Heart left ventricle (tissue), 13 donors: ENCODE measurements at regions not wholly inside any gene's neighbourhood (a gene's known extent, or its start where the extent isn't known, plus 50 kb on each side); places are given as distances from the start of the nearest gene placed in this dataset.

Experiments used
- POLR2A ChIP-seq, 2 donors: fragments of 450-650 bp; IDR thresholded peaks; one replicate each; pipeline ENCODE4 v1.6.1; 2017; ENCODE audit warnings: antibody characterized with exemption in 2 of 2, mild to moderate bottlenecking in 2 of 2, moderate library complexity in 2 of 2
- TF ChIP-seq, protein P1 (sequence below), 12 donors: fragments of 200-600 bp; sonication (generic) in 4 of 12; IDR thresholded peaks; one replicate each; pipeline versions ENCODE4 v1.5.0 to v1.8.0; 2018 to 2022; ENCODE audit warnings: antibody characterized with exemption in 12 of 12, mild to moderate bottlenecking in 5 of 12
- donor health status: ischemic (EF 13 %, LVEDD 7.1; RV severe dilation, severe dysfunction).
- donor health status: DM: no; HTN: yes; CAD: no.
- donor health status: DM: no; HTN: no; CAD: no.
- donor health status: ischemic (EF 25% LVEDD 6.9; RV normal size, moderate dysfunction).
- donor health status: ischemic (EF 25% LVEDD 5.7; RV mildly dilated, moderate dysfunction).
- donor health status: ischemic (EF 35%, LVEDD 5.7; RV mildly dilated, moderate dysfunction).
- donor health status: nonischemic (EF 11% LVEDD 7.7; RV severe dilation, severe dysfunction).
- donor health status: DM: yes; HTN: yes; CAD: no.
- donor health status: PGD.
- donor health status: ischemic (EF 29% LVEDD 5.4; RV normal size, mild dysfunction).
- donor health status: nonischemic (EF 23%, LVEDD 6.1; RV moderate dilation, normal function).

DNA sequence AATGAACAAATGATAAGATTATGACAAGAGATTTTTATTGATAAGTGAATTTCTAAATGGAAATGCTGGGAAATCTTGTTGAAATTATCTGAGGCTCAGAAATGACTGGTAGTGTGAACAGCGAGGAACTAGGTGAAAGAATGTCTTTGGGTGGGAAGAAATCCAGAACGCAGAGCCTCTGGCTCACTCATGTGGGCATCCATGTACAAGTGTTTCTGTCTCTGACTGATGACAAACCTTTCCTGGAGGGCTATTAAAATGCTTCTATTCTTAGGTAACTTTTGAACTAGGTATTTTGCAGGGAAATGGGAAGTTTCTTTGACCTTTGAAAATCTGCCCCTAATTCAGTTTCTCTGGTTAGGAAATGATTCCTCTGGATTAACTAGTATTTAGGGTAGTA, 598.6 kb downstream of the SLC4A3 start:
- TF ChIP-seq, protein P1, sequence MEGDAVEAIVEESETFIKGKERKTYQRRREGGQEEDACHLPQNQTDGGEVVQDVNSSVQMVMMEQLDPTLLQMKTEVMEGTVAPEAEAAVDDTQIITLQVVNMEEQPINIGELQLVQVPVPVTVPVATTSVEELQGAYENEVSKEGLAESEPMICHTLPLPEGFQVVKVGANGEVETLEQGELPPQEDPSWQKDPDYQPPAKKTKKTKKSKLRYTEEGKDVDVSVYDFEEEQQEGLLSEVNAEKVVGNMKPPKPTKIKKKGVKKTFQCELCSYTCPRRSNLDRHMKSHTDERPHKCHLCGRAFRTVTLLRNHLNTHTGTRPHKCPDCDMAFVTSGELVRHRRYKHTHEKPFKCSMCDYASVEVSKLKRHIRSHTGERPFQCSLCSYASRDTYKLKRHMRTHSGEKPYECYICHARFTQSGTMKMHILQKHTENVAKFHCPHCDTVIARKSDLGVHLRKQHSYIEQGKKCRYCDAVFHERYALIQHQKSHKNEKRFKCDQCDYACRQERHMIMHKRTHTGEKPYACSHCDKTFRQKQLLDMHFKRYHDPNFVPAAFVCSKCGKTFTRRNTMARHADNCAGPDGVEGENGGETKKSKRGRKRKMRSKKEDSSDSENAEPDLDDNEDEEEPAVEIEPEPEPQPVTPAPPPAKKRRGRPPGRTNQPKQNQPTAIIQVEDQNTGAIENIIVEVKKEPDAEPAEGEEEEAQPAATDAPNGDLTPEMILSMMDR (IDR thresholded peaks at IDR 0.05), result no peak
- no peak for TF ChIP-seq POLR2A (IDR thresholded peaks at IDR 0.05)
